ENCODE measurements at regions not wholly inside any gene's neighbourhood (a gene's known extent, or its start where the extent isn't known, plus 50 kb on each side); places are given as distances from the start of the nearest gene placed in this dataset.

DNA sequence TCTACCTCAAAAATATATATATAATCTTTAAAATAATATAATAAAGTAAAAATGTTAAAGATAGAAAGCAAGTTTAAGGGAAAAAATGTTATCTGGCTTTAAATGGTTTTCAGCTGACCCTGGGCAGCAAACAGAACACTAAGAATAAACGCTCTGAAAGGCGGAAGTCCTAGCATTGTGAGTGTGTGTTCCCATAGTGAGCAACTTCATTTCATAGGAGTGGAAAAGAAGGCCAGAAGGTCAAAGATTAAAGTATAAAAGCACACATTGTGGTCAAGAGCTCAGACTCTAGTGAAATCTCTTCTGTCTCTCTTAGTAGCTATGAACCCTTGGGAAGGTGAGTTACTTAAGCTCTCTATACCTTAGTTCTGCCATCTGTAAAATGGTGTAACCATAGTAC, 374.4 kb downstream of the ENC1 start:
- TF ChIP-seq CTCF (IDR thresholded peaks at IDR 0.05): no peak
- TF ChIP-seq POLR2A (IDR thresholded peaks at IDR 0.05): no peak

Measured in ovary (tissue), 3 donors.